GM18867 (cell line): ENCODE measurements at regions not wholly inside any gene's neighbourhood (a gene's known extent, or its start where the extent isn't known, plus 50 kb on each side); places are given as distances from the start of the nearest gene placed in this dataset.

ENCODE experiments used
- ATAC-seq: cut with Tn5 transposase; IDR thresholded peaks from one replicate; pipeline ENCODE4 v1.9.1; 2021; ENCODE audit warnings: mild to moderate bottlenecking, moderate library complexity; ENCODE audit not compliant: unreplicated experiment

DNA sequence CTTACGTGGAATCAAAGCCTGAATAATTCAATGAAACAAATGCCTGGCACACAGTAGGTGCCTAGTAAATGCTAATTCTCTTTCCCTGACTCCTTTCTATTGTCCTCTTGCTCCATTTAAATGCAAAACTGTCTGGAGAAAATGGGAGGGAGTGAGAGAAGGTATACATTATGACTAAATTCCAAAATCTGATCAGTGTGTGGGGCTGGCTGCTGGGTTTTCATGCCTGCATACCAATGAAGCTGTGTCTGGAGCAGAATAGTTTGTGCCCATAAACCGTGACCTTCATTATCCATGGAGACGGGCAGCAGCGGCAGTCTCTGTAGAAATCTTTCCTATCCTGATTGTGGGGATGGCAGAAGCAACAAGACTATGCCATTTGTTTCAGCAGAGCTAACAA is 223.4 kb upstream of the ZBED5 start:
- ATAC-seq = no peak

DNA sequence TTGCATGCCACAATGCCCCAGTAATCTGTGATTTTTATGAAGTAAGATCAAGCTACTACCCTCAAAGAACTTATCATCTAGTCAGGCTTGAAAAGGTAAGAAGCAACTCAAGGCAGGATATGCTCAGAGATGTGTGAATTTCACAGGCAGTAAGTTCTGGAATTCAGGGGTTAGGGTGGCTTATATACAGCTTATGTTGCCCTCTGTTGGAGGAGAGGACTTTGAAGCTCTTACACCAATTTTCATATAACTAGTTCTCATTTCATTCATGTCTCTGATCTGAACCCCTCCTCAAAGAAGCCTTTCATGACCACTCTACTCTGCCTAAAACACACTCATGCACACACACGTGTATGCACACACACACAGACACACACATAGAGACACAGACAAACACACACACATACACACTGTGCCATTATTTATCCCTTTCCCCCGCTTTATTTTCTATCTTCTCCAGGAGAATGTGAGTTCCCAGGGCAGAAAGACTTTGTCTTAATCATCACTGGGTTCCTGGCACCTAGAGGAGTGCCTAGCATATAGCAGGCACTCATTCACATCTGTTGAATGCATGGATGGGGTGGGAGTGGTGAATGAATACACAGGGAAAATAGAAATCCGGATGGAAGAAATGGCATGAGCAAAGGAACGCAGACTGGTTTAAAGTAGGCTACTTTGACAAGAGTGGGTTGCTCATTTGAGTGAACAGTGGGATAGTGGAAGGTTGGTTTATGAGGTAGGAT is 220.7 kb upstream of the ZBED5 start:
- ATAC-seq = no peak

DNA sequence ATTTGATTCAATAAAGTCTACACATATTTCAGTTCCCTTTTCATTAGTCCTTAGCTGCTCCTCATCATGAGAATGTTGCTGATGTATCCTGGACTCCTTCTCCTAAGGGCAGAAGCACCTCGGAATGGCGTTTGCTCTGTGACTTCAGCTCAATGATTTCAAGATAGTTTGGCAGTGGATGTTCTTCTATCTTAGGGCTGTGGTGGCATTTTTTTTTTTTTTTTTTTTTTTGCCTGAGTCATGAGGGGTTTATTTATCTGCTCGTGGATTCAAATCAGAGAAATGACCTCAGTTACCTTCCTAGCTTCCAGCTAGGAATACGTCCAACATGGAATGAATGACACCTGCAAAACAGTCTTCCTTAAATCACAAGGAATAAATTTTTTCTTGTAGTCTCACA is 220.0 kb upstream of the ZBED5 start:
- no peak for ATAC-seq

DNA sequence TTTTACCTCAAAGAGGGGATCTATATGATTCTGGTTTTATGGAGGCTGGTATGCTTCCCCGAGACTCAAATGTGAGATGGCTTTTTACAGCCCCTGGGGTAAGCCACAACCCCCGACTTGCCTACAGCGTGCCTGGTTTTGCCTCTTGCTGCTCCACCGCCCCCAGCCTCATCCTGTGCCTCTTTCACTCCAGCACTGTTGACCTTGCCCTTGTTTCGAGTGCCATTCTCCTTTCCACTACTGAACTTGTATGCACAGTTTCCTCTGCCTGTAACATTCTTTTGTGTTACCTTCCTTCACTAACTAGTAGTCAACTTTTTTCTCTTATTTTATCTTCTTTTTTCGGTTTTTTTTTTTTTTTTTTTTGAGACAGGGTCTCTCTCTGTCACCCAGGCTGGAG is 219.0 kb upstream of the ZBED5 start:
- no peak for ATAC-seq

DNA sequence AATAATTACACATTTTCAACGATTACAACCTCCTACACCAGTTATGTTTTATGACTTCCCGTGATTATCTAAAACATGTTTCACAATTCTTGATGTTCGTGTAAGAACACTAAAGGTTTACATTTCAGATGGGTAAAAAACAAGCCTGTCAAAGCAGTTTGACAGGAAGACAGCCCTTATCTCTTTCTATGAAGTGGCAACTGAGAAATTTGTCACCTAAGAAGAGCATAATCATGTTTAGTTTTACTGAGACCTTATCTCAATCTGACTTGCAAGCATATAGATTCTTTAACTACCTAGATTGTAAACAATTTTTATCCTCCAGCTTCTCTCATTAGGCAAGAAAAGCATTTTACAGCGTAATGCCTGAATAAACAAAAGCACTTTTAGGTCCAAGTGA is 218.4 kb upstream of the ZBED5 start:
- ATAC-seq = no peak

DNA sequence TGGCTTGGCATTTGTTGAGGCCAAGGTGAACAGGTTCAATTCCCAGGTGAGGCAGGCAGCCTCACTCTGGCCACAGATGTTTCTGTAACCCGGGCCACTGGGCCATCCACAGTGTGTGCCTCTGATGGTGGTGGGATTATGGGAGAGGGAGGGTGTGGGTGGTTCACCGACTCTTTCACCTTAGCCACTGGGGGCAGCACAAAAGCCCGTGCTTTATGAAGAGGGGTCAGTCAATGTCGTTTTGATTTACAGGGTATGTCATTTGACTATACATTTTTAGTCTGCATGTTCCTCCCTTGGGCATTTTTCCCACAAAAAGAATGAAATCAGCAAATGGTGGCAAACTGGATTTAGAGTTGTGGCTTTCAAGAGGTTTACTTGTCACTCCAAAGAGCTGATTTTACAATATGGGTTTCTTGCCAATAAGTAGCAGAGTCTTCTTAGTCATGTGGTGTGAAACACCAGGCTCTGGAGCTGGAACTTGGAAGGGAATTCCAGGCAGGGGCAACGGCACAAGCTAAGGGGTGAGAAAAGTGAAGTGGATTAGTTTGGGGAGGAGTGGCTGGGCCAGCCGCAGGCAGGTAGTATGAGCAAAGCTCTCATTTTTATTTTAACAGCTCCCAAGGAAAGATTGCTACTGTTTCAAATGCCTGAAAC is 217.8 kb upstream of the ZBED5 start:
- no peak for ATAC-seq

DNA sequence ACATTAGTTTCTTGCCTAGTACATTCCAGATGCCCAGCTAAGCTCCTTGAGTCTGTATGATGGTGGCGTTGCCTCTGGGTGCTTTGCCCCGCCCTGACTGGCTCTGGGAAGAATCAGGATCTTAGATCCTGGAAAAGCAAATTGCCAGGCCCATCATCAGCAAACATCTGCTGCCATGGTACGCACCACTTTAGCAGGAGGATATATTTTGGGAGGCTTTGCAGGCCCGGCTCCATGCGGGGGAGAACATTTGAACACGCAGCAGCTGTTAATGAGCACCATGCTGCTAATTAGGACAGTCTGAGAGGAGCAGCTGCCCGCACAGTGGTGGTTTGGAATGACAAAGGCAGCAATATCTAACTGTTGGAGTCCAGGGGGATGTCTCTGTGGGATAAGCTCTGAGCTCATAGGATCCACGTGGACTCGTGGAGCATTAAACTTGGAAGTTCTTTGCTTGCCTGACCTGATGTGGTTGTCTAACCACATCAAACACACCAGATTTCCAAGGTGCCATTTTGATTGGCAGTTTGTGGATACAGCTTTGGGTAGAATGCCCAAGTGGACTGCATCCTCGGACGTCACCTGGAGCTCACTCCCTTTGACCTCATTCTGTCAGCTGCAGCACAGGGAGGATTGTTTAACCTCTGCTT is 217.0 kb upstream of the ZBED5 start:
- no peak for ATAC-seq

DNA sequence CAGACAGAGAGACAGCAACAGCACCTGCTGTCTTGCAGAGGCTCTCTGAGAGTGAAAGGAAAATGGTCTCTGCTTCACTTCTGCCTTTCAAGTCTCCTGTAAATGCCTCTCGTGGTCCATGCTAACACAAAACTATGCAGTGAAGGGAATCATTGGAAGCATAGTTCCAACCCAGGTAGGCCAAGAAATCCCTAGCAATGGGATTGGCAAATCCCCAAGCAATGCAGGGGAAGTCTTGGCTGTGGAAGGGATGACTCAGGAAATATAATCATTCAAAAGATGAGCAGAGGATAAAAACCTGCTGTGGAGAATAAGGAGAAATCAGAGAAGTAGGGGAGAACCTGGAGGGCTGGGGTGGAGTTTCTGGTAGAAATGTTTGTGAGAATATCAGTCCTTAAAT is 216.1 kb upstream of the ZBED5 start:
- ATAC-seq = no peak

DNA sequence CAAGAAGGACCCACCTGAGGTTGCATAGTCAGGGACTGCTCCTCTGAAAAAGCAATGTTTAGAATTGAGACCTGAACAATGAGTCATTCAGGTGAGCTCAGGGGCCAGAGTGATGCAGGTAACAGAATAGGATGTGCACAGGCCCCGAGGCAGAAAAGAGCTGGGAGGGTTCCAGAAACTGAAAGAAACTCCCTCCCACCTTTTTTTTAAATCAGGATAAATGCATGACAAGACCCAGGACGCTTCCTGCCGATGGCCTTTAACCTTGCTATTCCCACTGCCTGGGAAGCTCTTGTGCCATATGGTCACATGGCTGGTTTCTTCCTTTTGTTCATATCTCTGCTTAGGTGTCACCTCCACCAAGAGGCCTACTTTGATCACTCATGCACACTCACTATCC is 214.2 kb upstream of the ZBED5 start:
- ATAC-seq = no peak

DNA sequence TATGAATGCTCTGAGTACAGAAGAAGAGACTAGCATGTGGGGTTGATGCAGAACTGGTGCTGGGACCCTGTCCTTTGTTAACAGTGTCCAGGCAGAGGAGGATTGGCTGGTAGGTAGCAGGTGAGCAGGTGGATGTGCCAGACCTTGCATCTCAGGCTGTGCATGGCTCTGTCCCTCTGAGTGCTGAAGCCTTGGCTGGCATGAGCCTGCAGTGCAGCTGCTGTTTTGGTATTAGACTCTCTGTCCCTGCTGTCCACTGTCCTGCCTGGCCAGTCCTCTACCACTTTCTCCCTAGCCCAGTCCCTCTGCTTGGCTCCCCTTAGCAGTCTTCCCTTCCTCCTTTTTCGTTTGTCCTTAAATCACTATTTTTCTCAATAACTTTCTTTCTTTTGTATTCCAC is 213.6 kb upstream of the ZBED5 start:
- no peak for ATAC-seq

DNA sequence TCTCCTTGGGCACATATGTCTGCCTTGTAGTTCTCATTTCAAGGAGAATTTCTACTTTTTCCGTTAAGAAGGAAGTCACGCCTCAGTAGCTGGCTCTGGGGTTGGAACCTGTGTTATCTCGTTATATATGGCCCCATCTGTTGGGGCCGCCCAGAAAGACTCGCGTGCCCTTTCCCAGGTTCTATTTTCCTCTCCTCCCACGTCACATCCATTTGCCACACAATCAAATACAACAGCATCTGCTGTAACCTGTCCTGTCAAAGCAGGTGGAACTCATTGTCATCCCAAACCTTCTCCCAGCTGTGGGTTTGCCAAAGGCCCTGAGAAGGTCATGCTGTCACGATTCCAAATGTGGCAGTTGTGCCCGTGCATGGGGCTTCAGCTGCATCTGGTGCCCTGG is 213.1 kb upstream of the ZBED5 start:
- ATAC-seq = no peak

DNA sequence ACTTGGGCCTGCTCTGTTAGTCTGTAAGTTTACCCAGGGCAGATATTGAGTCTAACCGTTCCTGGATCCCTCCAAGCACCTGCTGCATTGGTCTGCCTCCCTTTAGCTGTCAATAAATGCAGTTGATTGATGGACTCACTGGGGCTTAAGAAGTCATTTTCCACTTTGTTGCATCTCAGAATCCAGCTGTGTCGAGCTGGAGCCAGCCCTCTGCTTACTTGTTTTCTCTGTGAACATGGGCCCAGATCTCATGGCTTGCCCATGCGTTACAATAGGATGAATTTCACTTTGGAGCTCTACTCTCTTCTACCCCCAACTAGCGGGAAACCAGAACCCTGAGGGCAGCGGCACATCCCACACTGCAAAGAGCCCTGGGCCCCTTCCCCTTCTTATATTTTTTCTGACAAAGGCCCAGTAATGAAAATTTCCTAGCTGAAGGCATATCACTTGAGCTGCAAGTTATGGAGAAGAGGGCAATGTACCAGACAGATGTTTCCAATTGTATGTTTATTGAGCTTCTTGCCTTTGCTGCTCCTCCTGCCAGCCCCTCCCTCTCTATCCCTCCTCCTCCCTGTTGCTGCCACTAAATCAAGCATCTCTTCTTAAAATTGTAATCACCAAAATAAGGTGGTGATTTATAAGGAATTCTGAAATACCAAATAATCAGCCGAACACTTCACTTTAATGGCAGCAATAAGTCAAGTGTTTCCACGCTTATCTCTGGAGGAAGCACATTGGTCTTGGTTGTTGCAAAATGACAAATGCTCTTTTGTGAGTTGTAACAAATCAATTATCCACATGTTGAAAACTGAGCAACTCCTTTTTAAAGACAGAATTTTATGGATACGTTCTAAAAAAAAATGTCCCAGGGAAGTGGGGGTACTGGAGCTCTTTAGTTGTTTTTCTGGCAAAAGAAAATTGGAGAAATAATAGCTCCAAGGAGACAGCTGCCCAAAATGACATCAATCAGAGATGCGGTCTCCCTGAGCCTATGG is 212.3 kb upstream of the ZBED5 start:
- ATAC-seq = no peak

DNA sequence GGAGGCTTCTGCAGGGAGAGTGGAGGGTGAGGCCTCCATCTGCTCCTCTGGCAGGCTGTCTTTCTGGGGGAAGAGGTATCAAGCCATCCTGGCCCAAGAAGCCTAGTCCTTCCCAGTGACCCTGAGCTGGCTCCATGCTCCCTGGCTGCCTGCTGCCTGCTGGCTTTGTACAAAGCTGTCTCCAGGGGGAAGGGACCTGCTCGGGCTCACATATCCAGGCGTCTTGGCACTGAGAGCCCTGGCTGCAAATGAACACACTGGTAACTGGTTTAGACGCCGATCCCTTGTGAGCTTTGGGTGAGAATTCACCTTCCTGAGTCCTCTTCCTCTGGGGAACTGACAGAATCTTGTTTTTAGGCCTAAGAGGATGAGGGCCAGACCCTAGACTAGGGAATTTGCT is 210.3 kb upstream of the ZBED5 start:
- no peak for ATAC-seq

DNA sequence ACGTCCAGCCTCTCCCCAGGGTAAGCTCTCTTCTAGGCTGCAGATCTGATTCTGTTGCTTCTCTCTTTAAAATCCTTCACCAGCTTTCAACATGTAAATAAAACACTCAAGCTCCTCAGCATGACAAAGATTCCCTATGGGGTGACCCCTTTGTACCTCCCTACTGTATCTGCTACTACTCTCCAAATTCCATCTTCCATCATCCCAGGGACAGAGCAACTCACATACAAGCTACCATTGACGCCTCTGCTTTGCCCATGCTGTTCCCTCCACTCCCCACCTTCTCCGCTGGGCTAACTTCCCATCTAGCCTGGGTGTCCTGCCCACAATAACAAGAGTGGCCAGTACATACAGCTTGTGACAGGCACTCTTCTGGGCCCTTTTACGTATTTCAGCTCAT is 207.5 kb upstream of the ZBED5 start:
- no peak for ATAC-seq

DNA sequence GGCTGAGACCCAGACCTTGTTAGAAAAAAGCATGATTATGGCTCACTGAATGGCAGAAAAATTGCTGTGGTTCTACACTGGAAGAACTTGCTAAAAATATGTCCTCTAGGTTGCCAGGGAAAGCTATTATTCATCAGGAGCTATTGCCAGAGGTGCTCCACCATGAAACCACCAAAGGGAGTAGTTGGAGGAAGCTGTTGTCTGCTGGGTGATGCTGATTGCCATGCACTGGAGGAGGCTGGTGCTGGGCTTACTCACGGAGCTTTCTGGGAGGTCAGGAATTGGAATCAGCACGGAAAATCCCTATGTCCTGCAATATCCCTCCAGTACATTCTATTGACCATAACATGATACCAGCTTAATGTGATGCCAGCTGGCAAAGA is 199.6 kb upstream of the ZBED5 start:
- no peak for ATAC-seq

DNA sequence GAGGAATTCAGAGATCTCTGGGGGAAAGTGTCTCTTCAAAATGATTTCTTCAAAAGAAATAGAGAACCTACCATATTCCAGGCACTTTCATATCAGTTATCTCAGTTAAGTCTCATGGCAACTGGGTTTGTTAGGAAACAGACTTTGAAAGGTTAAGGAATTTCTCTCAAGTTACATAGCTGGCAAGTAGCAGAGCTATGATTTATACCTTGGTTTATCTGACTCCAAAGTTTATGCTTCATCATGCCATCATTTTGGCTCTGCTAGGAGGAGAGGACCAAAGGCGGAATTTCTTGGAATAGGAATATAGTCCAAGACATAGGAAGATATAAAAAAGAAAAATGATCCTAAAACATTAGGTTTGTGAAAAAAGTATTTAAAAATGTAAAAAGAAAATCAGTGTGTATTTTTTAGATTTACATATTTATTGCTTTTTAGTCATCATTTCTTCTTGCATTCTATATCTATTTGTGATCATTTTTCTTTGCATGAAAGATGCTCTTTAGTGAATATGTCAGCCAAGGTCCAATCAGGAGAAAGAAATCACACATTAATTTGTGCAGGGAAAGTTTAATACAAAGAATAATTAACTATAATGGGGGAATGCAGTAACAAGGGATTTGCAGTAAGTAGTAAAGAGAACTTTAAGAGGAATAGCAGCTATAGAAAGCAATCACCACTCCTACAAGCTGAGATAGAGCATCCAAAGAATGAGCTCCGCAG is 199.1 kb upstream of the ZBED5 start:
- no peak for ATAC-seq

DNA sequence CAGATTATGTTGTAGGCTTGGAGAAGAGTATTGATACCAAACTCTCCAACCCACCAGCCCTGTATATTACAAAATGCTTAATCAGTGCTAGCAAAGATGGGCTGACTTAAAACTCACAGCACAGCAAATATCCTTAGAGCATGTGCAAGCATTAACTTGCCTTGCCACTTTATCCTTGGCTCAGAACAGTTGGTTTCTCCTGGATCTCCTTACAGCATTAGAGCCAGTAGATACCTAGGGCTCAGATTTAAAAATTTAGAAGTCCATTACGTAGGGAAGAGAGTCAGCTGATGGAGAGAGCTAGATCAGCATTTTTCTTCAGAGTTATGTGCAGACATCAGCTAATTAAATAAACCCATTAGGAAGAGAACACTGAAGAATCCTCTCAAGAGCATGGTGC is 198.5 kb upstream of the ZBED5 start:
- ATAC-seq = no peak

DNA sequence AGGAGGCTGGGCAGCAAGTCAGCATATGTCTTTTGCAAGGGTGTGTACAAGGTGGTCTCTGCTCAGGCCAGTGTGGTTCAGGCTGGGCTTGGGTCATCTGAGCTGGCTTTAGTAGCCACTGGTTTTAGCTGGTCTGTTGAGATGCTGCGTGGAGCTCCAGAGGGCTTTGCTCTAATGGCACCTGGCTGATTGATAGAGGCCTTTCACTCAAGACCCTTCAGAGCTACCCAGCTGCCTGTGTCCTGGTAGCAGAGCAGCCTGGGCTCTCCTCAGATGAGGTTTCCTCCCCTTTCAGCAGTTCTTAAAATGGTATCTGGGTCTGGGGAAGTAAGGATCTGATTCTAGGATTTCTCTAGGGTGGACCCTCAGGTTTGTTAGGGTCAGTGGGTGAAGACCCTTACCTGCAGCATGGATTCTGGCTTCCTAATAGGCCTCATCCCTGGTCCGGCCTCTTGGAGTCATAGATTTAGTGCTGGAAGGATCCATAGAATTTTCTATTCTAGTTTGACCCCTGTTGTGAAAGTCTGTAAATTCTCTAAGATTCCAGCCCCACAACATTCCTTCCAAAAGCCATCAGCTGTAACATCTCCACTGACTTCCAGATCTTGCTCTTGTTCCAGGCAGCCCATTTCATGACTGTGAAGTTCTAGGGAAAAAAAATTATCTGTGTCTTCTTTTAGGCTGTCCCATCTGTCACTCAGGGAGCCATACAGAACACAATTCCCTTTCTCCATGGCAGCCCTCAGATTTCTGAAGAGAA is 190.2 kb upstream of the ZBED5 start:
- ATAC-seq = no peak

DNA sequence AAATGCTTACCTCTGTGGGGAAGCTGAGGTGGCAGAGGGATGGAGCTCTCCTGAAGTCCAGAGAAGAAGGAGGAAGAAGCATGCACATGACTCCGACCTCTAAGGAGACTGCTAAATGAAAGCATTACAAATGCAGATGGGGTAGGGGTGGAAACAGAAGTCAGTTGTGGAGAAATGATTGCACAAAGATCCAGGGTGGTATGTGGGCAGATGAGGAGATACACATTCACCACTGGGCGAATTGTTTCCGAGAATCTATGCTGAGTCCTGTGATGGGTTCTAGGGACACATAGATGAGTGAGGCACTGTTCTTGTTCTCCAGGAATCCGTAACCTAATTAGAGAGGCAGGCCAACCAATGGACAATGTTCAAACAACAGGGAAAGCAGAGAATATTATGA is 188.9 kb upstream of the ZBED5 start:
- no peak for ATAC-seq
